Upper lobe of left lung (tissue), 4 donors: ENCODE measurements at regions not wholly inside any gene's neighbourhood (a gene's known extent, or its start where the extent isn't known, plus 50 kb on each side); places are given as distances from the start of the nearest gene placed in this dataset.

Experiments
- EP300 ChIP-seq, 4 donors: sonication (generic); formaldehyde crosslinking; IDR thresholded peaks; one replicate each; pipeline ENCODE4 v1.5.1; 2017; ENCODE audit warnings: antibody characterized with exemption in 4 of 4, control low read depth in 2 of 4
- TF ChIP-seq, protein P1 (sequence below), 6 experiments: fragments of 450-650 bp in 4 of 6; fragments of 200-600 bp in 2 of 6; sonication (generic) in 2 of 6; IDR thresholded peaks; one replicate each; pipeline ENCODE4 v1.5.1; 2016 to 2019; ENCODE audit warnings: antibody characterized with exemption in 6 of 6

GRCh38 chr14:58824796-58825195 is 187.0 kb downstream of the DACT1 start:
- TF ChIP-seq, protein P1, sequence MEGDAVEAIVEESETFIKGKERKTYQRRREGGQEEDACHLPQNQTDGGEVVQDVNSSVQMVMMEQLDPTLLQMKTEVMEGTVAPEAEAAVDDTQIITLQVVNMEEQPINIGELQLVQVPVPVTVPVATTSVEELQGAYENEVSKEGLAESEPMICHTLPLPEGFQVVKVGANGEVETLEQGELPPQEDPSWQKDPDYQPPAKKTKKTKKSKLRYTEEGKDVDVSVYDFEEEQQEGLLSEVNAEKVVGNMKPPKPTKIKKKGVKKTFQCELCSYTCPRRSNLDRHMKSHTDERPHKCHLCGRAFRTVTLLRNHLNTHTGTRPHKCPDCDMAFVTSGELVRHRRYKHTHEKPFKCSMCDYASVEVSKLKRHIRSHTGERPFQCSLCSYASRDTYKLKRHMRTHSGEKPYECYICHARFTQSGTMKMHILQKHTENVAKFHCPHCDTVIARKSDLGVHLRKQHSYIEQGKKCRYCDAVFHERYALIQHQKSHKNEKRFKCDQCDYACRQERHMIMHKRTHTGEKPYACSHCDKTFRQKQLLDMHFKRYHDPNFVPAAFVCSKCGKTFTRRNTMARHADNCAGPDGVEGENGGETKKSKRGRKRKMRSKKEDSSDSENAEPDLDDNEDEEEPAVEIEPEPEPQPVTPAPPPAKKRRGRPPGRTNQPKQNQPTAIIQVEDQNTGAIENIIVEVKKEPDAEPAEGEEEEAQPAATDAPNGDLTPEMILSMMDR (IDR thresholded peaks at IDR 0.05): no peak
- TF ChIP-seq EP300 (IDR thresholded peaks at IDR 0.05): no peak
